Breast epithelium (tissue), 3 donors: ENCODE measurements at regions not wholly inside any gene's neighbourhood (a gene's known extent, or its start where the extent isn't known, plus 50 kb on each side); places are given as distances from the start of the nearest gene placed in this dataset.

Source experiments
- CTCF ChIP-seq, 3 donors: fragments of 450-650 bp; IDR thresholded peaks; one replicate each; pipeline ENCODE4 v1.5.1; 2016 to 2017; ENCODE audit warnings: antibody characterized with exemption in 3 of 3, mild to moderate bottlenecking in 3 of 3, moderate library complexity in 3 of 3
- POLR2A ChIP-seq: fragments of 450-650 bp; IDR thresholded peaks from one replicate; pipeline ENCODE4 v1.6.1; 2016; ENCODE audit warnings: antibody characterized with exemption, mild to moderate bottlenecking, moderate library complexity
- POLR2AphosphoS5 ChIP-seq, 3 donors: sonication (generic); formaldehyde crosslinking; IDR thresholded peaks; one replicate each; pipeline ENCODE4 v1.6.1; 2017; ENCODE audit warnings: antibody characterized with exemption in 3 of 3

- TF ChIP-seq POLR2A (no peak), CTCF (IDR thresholded peaks at IDR 0.05) (no peak), POLR2AphosphoS5 (IDR thresholded peaks at IDR 0.05) (no peak)
Measured at GRCh38 chr14:105848570-105848969, 322.2 kb downstream of the TMEM121 start.
